T-helper 2 cell treated with Interferon-gamma antibody and Interleukin-4, amounts not matched to agents 5 μg/mL and 100 μg/mL, for 36 hours (primary cell): ENCODE measurements at regions not wholly inside any gene's neighbourhood (a gene's known extent, or its start where the extent isn't known, plus 50 kb on each side); places are given as distances from the start of the nearest gene placed in this dataset.

Experiments
- DNase-seq: peaks from one replicate; pipeline ENCODE4 v3.0.0; 2021; ENCODE audit warnings: low spot score
- H3K27ac Mint-ChIP-seq: one replicate; pipeline ENCODE4 v1.8.0; 2021; ENCODE audit warnings: mild to moderate bottlenecking, mixed read lengths
- H3K27me3 Mint-ChIP-seq: one replicate; pipeline ENCODE4 v1.8.0; 2021; ENCODE audit warnings: low read depth, mixed read lengths
- H3K36me3 Mint-ChIP-seq: one replicate; pipeline ENCODE4 v1.8.0; 2021; ENCODE audit warnings: low read depth, mixed read lengths
- H3K4me1 Mint-ChIP-seq: one replicate; pipeline ENCODE4 v1.8.0; 2021; ENCODE audit warnings: low read depth, mixed read lengths
- H3K4me3 Mint-ChIP-seq: one replicate; pipeline ENCODE4 v1.8.0; 2022; ENCODE audit warnings: mild to moderate bottlenecking, moderate library complexity, mixed read lengths
- H3K9me3 Mint-ChIP-seq: one replicate; pipeline ENCODE4 v1.8.0; 2021; ENCODE audit warnings: mixed read lengths

- Mint-ChIP-seq H3K9me3 (no peaks in the 10 kb centered on the region), H3K27ac (no peak overlapping the region), H3K4me1 (no peaks in the 10 kb centered on the region)
These were observed 116.2 kb downstream of the FOXD2 start for GRCh38 chr1:47554082-47554481.

GRCh38 chr1:47554901-47555300 lies 117.1 kb downstream of the FOXD2 start:
- no peaks in the 10 kb centered on the region for H3K27me3 Mint-ChIP-seq
- no peak for DNase-seq
- H3K27ac Mint-ChIP-seq = no peak overlapping the region
- H3K9me3 Mint-ChIP-seq = no peaks in the 10 kb centered on the region
- no peaks in the 10 kb centered on the region for H3K4me1 Mint-ChIP-seq
- no peak overlapping the region for H3K4me3 Mint-ChIP-seq
- no peaks in the 10 kb centered on the region for H3K36me3 Mint-ChIP-seq

More at GRCh38 chr1:47554082-47554481, 116.2 kb downstream of the FOXD2 start:
- DNase-seq = no peak
- H3K4me3 Mint-ChIP-seq = no peak overlapping the region
- H3K36me3 Mint-ChIP-seq = no peaks in the 10 kb centered on the region
- no peaks in the 10 kb centered on the region for H3K27me3 Mint-ChIP-seq

GRCh38 chr1:47555306-47555705 lies 117.5 kb downstream of the FOXD2 start:
- no peak overlapping the region for H3K27ac Mint-ChIP-seq
- H3K4me1 Mint-ChIP-seq = no peaks in the 10 kb centered on the region
- H3K9me3 Mint-ChIP-seq = no peaks in the 10 kb centered on the region
- no peaks in the 10 kb centered on the region for H3K27me3 Mint-ChIP-seq
- no peak overlapping the region for H3K4me3 Mint-ChIP-seq
- no peaks in the 10 kb centered on the region for H3K36me3 Mint-ChIP-seq
- no peak for DNase-seq

GRCh38 chr1:47555841-47556560 lies 118.2 kb downstream of the FOXD2 start:
- H3K4me3 Mint-ChIP-seq = no peak overlapping the region
- no peaks in the 10 kb centered on the region for H3K36me3 Mint-ChIP-seq
- DNase-seq = no peak
- no peaks in the 10 kb centered on the region for H3K27me3 Mint-ChIP-seq
- H3K27ac Mint-ChIP-seq = no peak overlapping the region
- no peaks in the 10 kb centered on the region for H3K4me1 Mint-ChIP-seq
- H3K9me3 Mint-ChIP-seq = no peaks in the 10 kb centered on the region

- H3K36me3 Mint-ChIP-seq = no peaks in the 10 kb centered on the region
- no peaks in the 10 kb centered on the region for H3K9me3 Mint-ChIP-seq
- no peaks in the 10 kb centered on the region for H3K4me1 Mint-ChIP-seq
- H3K4me3 Mint-ChIP-seq = no peak overlapping the region
- DNase-seq = no peak
- no peaks in the 10 kb centered on the region for H3K27me3 Mint-ChIP-seq
- no peak overlapping the region for H3K27ac Mint-ChIP-seq
These were observed 119.2 kb downstream of the FOXD2 start for GRCh38 chr1:47557066-47557465.

GRCh38 chr1:47558601-47559593 lies 121.1 kb downstream of the FOXD2 start:
- DNase-seq = no peak
- H3K4me3 Mint-ChIP-seq = no peak overlapping the region
- H3K27ac Mint-ChIP-seq = no peak overlapping the region
- H3K36me3 Mint-ChIP-seq = no peaks in the 10 kb centered on the region
- peaks cover 1% of the 10 kb centered on the region for H3K27me3 Mint-ChIP-seq
- peaks cover 2% of the 10 kb centered on the region for H3K4me1 Mint-ChIP-seq
- no peaks in the 10 kb centered on the region for H3K9me3 Mint-ChIP-seq

- no peak for DNase-seq
- Mint-ChIP-seq H3K4me3 (no peak overlapping the region), H3K9me3 (no peaks in the 10 kb centered on the region), H3K36me3 (no peaks in the 10 kb centered on the region), H3K4me1 (peaks cover 2% of the 10 kb centered on the region), H3K27me3 (peaks cover 3% of the 10 kb centered on the region), H3K27ac (no peak overlapping the region)
These were observed 122.3 kb downstream of the FOXD2 start for GRCh38 chr1:47559944-47560695.

GRCh38 chr1:47561523-47562007 lies 123.7 kb downstream of the FOXD2 start:
- Mint-ChIP-seq H3K4me1 (peaks cover 2% of the 10 kb centered on the region), H3K27ac (no peak overlapping the region), H3K36me3 (no peaks in the 10 kb centered on the region), H3K9me3 (no peaks in the 10 kb centered on the region), H3K4me3 (no peak overlapping the region), H3K27me3 (peaks cover 3% of the 10 kb centered on the region)
- DNase-seq = no peak

- peaks cover 2% of the 10 kb centered on the region for H3K4me1 Mint-ChIP-seq
- no peak overlapping the region for H3K4me3 Mint-ChIP-seq
- no peaks in the 10 kb centered on the region for H3K36me3 Mint-ChIP-seq
- no peak overlapping the region for H3K27ac Mint-ChIP-seq
- no peaks in the 10 kb centered on the region for H3K9me3 Mint-ChIP-seq
- no peak for DNase-seq
- H3K27me3 Mint-ChIP-seq = peaks cover 3% of the 10 kb centered on the region
These were observed 124.3 kb downstream of the FOXD2 start for GRCh38 chr1:47562147-47562546.

- Mint-ChIP-seq H3K4me3 (no peak overlapping the region), H3K9me3 (no peaks in the 10 kb centered on the region), H3K27ac (no peak overlapping the region), H3K4me1 (peaks cover 2% of the 10 kb centered on the region), H3K27me3 (peaks cover 3% of the 10 kb centered on the region), H3K36me3 (no peaks in the 10 kb centered on the region)
- DNase-seq = no peak
These were observed 125.0 kb downstream of the FOXD2 start for GRCh38 chr1:47562799-47563198.

- H3K27ac Mint-ChIP-seq = no peak overlapping the region
- H3K36me3 Mint-ChIP-seq = no peaks in the 10 kb centered on the region
- H3K4me1 Mint-ChIP-seq = peaks cover 2% of the 10 kb centered on the region
- DNase-seq = no peak
- no peaks in the 10 kb centered on the region for H3K9me3 Mint-ChIP-seq
- H3K4me3 Mint-ChIP-seq = no peak overlapping the region
- H3K27me3 Mint-ChIP-seq = peaks cover 3% of the 10 kb centered on the region
These were observed 125.4 kb downstream of the FOXD2 start for GRCh38 chr1:47563201-47563600.

- Mint-ChIP-seq H3K4me1 (peaks cover 2% of the 10 kb centered on the region), H3K36me3 (no peaks in the 10 kb centered on the region), H3K9me3 (no peaks in the 10 kb centered on the region), H3K4me3 (no peak overlapping the region), H3K27ac (no peak overlapping the region), H3K27me3 (peaks cover 3% of the 10 kb centered on the region)
- DNase-seq = no peak
These were observed 126.7 kb downstream of the FOXD2 start for GRCh38 chr1:47564570-47564969.

GRCh38 chr1:47565092-47565491 lies 127.2 kb downstream of the FOXD2 start:
- Mint-ChIP-seq H3K27ac (no peak overlapping the region), H3K27me3 (peaks cover 3% of the 10 kb centered on the region), H3K36me3 (no peaks in the 10 kb centered on the region), H3K4me1 (peaks cover 2% of the 10 kb centered on the region), H3K9me3 (no peaks in the 10 kb centered on the region), H3K4me3 (no peak overlapping the region)
- no peak for DNase-seq
